Erythroblast (primary cell): ENCODE measurements at regions not wholly inside any gene's neighbourhood (a gene's known extent, or its start where the extent isn't known, plus 50 kb on each side); places are given as distances from the start of the nearest gene placed in this dataset.

Experiments
- GATA1 ChIP-seq: IDR thresholded peaks from 2 replicates; pipeline ENCODE4 v1.6.1; 2011; ENCODE audit warnings: low read depth, mild to moderate bottlenecking, control low read depth, low read length, moderate library complexity
- POLR2A ChIP-seq: IDR thresholded peaks from 2 replicates; pipeline ENCODE4 v1.6.1; 2011; ENCODE audit warnings: mild to moderate bottlenecking, low read length

GRCh38 chr2:30338475-30338874, 107.1 kb downstream of the LBH start:
- TF ChIP-seq POLR2A, result no peak
- TF ChIP-seq GATA1, result no peak
